Glomerular endothelial cell (primary cell): ENCODE measurements at regions not wholly inside any gene's neighbourhood (a gene's known extent, or its start where the extent isn't known, plus 50 kb on each side); places are given as distances from the start of the nearest gene placed in this dataset.

Experiments
- DNase-seq: peaks from one replicate; pipeline ENCODE4 v3.0.0-alpha.2; 2011; ENCODE audit warnings: low read depth, low spot score; ENCODE audit errors: extremely low read depth

GRCh38 chr15:81625896-81626295 is 251.9 kb upstream of the TMC3 start:
- no peak for DNase-seq

- DNase-seq, result no peak
Measured at GRCh38 chr15:81619002-81619401, 245.0 kb upstream of the TMC3 start.

GRCh38 chr15:81612631-81613030 is 238.6 kb upstream of the TMC3 start:
- DNase-seq, result no peak

GRCh38 chr15:81611679-81612078 is 237.7 kb upstream of the TMC3 start:
- DNase-seq, result no peak

GRCh38 chr15:81608309-81608829 is 234.4 kb upstream of the TMC3 start:
- DNase-seq, result no peak

- no peak for DNase-seq
Measured at GRCh38 chr15:81604713-81605112, 230.7 kb upstream of the TMC3 start.

GRCh38 chr15:81596159-81596865 is 222.3 kb upstream of the TMC3 start:
- DNase-seq, result no peak

GRCh38 chr15:81595752-81596151 is 221.7 kb upstream of the TMC3 start:
- DNase-seq, result no peak

- DNase-seq, result no peak
Measured at GRCh38 chr15:81589671-81590070, 215.7 kb upstream of the TMC3 start.

- DNase-seq, result no peak
Measured at GRCh38 chr15:81575436-81576123, 201.6 kb upstream of the TMC3 start.

GRCh38 chr15:81573098-81573746 is 199.2 kb upstream of the TMC3 start:
- no peak for DNase-seq

- DNase-seq, result no peak
Measured at GRCh38 chr15:81572190-81572589, 198.2 kb upstream of the TMC3 start.

- DNase-seq, result no peak
Measured at GRCh38 chr15:81569286-81570080, 195.5 kb upstream of the TMC3 start.

- no peak for DNase-seq
Measured at GRCh38 chr15:81567924-81568323, 193.9 kb upstream of the TMC3 start.

GRCh38 chr15:81562986-81563385 is 189.0 kb upstream of the TMC3 start:
- no peak for DNase-seq

GRCh38 chr15:81560405-81560804 is 186.4 kb upstream of the TMC3 start:
- no peak for DNase-seq

GRCh38 chr15:81558056-81558455 is 184.0 kb upstream of the TMC3 start:
- DNase-seq, result no peak

- no peak for DNase-seq
Measured at GRCh38 chr15:81555346-81555745, 181.3 kb upstream of the TMC3 start.

GRCh38 chr15:81548365-81549130 is 174.5 kb upstream of the TMC3 start:
- DNase-seq, result no peak

- no peak for DNase-seq
Measured at GRCh38 chr15:81547521-81548132, 173.6 kb upstream of the TMC3 start.
